ENCODE measurements at regions not wholly inside any gene's neighbourhood (a gene's known extent, or its start where the extent isn't known, plus 50 kb on each side); places are given as distances from the start of the nearest gene placed in this dataset.
"Not testable (repeated sequence)": the region's sequence is repeated elsewhere in the genome, so short reads cannot be mapped to it uniquely, and the experiment has no call there.

DNA sequence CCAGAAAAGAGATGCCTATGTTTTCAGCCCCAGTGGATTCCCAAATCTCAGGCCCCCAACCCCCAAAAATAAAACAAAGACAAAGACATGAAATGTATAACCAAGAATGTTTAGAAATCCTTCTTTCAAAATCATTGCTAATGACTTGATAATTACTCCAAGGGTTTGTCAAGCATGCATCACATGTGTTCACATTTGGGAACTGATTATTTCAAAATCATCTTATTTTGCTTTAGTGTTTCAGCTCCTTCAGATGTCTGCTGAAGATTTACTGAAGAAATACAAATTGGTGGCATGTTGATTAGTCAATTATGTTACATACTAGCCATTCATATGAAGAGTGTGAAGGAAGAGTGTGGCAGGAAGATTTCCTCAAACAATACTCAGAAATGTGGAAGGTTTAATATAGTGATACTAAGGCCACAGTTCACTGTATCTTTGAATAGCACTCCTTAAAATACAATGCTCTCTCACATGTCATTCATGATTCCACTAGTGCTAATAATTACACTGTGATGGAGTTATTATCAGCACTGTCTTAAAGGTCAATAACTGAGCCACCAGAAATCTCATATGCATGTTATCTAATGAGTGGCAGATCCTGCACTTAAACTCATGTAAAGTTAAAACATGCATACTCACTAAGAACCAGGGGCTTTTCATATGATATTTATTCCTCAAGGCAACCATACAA, 134.5 kb upstream of the TGFBR2 start:
- no peak for DNase-seq

DNA sequence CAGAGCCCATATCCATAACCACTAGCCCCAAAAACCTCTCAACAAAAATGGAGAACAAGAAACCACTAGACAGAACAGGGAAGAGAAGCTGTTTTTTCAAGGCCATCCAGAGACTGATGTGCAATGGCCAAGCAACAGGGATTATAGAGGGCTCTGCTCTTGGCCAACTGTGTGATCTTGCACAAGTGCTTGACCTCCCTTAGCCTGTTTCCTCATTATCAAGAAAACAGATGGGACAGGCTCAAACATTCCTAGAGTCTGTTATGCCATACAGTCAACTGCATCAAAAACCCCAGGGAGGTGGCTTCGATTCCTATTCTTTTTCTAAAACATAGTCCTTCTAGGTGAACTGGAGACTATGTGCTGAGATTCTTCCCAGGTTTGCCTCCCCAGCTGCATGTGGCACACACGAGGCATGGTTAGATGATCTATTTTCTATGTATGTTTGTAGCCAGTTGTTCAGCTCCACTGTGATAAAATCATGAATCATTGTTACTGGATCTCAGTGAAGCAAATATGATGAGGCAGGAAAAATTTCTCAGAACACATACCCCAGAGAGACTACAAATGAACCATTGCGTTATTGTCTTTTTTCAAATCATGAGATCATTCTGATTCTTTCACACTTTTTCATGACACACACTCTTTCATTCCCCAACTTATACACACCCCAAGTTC, 132.9 kb upstream of the TGFBR2 start:
- DNase-seq = no peak

- DNase-seq = no peak
Observed at GRCh38 chr3:30474371-30474770, 132.0 kb upstream of the TGFBR2 start.

DNA sequence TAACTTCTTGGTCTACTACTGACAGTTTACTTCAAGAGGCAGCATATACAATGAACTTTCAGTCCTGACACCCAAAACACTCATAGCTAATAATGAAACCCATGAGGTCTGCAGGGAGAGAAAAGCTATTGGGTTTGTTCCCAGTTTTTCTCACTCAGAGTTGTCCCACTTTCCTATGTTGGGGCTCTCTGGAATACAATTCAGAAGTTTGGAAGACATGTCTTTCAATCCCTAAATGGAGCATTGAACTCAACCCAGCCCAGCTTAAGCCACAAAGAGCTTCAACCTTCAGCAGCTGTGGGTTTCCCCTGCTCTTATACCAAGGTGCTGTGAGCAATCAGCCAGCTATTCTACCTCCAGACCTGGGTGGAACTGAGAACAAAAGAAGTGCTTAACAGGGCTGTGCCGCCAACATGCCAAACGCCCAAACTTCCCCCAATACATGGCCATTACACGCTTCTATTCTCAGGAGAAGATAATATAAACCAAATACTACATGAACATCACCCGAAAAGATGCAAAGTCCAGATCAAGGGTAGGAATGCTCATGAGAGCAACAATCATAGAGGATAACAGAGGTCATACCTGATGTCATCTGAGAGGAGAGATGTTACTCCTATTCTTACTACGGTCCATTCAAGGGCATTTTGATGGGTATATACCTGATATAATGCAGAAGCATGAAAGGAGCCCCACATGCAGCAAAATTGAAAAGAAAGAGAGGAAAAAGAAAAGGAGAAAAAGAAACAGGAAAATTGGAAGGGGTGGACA, 131.2 kb upstream of the TGFBR2 start:
- DNase-seq = no peak

DNA sequence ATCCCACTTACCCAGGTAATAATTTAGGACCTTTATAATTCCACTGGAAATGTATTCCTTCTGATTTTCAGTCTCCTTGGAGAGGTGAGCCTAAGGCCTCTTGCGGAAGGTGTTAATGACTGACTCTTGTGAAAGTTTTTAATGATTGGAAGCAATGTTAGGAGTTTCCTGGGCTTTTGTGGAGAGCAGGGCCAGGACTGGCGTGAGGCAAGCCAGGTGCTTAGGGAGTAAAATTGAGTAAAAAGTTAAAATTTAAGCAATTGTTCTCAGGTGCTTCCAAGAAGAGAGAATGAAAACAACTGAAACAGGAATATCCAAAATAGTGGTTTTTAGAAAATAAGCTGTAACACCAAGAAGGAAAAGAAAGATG, 130.6 kb upstream of the TGFBR2 start:
- no peak for DNase-seq

DNA sequence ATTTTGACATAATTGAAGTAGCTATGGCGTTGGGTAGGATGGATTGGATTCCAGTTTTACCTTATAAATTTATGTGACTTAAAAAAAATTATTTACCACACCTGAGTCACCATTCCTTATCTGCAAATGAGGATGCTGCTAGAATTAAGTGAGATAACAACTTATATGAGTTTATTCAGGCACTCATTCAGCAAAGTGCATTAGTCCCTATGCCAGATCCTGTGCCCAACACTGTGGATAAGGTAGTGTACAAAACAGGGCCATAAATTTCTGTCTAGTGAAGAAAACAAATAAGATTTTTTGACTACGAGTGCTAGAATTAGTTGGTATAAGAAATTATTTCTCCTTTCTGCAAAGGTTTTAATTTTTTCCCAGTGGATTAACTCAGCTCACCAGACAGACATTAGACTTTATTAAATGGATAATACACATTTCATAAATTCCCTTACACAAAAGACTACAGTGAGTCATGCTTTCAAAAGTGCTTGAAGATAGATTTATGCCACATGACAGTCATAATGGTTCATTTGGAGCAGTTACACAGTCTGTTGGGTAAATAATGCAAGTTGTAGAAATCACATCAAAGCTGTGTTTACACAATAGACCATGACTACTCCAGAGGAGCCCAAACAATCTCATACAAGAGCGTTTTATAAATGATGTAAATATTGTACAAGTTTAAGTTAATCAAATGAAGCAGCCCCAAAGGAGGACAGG, 129.9 kb upstream of the TGFBR2 start:
- no peak for DNase-seq

DNA sequence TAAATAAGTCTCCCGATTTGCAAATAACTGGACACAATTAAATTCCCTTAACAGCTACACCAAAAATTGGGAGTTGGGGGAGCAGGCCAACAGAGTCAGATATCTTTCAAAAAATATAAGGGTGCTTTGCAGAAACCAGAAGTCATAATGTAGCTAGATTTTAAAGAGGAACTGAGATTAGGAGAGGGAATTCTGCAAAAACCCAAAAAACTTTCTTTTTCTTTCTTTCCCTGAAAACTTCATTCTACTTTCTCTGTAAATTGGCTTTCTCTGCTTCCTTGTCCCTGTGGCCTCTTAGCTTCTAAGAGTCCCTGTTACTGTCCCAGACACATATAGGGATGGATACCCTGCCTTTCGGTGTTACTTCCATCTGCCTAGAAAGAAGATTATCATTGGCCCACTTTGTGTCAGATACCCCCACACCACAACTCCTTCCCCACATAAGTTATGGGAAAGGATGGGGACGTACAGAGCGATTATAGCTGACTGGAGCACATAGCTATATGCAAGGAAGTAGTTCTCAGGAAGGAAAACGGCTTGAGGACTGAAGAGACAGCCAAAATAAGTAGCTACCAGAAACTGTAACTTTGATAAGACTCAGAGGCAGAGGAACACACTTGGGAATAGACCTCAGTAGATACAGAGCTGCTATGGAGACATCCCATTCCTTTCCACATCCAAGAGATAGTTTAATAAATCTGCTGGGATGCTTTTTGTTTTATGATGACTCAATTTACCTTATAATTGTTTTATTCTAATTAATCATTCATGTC, 129.1 kb upstream of the TGFBR2 start:
- DNase-seq = no peak

GRCh38 chr3:30479737-30480136, 126.7 kb upstream of the TGFBR2 start:
- DNase-seq = not testable (repeated sequence)

DNA sequence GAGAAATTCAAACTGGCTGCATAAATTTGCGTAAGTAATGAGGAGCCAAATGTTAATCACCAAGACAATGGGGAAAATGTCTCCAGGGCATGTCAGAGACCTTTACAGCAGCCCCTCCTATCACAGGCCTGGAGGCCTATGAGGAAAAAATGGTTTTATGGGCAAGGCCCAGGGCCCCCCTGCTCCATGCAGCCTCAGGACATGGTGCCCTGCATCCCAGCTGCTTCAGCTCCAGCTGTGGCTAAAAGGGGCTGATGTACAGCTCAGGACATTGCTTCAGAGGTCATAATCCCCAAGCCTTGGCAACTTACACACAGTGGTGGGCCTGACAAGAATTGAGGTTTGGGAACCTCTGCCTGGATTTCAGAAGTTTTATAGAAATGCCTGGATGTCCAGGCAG, 126.2 kb upstream of the TGFBR2 start:
- DNase-seq = not testable (repeated sequence)

DNA sequence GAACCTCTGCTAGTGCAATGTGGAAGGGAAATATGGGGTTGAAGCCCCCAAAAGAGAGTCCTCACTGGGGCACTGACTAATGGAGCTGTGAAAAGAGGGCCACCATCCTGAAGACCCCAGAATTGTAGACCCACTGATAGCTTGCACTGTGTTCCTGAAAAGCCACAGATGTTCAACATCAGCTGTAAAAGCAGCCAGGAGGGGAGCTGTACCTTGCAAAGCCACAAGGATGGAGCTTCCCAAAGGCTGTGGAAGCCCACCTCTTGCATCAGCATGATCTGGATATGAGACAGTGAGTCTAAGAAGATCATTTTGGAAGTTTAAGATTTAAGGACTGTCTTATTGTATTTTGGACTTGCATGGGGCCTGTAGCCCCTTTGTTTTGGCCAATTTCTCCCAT, 125.8 kb upstream of the TGFBR2 start:
- DNase-seq = no peak

DNA sequence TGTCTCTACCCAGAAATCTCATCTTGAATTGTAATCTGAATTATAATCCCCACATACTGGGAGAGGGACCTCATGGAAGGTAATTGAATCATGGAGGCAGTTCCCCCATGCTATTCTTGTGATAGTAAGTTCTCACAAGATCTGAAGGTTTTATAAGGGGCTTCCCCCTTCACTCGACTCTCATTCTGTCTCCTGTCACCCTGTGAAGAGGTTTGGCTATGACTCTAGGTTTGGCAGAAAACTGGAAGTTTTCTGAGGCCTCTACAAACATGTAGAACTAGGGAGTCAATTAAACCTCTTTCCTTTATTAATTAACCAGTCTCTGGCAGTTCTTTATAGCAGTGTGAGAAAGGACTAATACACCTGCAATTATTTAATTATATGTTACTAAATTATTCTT, 125.2 kb upstream of the TGFBR2 start:
- DNase-seq = no peak

- DNase-seq = not testable (repeated sequence)
Observed at GRCh38 chr3:30484229-30484628, 122.2 kb upstream of the TGFBR2 start.

GRCh38 chr3:30486368-30486767, 120.0 kb upstream of the TGFBR2 start:
- no peak for DNase-seq

DNA sequence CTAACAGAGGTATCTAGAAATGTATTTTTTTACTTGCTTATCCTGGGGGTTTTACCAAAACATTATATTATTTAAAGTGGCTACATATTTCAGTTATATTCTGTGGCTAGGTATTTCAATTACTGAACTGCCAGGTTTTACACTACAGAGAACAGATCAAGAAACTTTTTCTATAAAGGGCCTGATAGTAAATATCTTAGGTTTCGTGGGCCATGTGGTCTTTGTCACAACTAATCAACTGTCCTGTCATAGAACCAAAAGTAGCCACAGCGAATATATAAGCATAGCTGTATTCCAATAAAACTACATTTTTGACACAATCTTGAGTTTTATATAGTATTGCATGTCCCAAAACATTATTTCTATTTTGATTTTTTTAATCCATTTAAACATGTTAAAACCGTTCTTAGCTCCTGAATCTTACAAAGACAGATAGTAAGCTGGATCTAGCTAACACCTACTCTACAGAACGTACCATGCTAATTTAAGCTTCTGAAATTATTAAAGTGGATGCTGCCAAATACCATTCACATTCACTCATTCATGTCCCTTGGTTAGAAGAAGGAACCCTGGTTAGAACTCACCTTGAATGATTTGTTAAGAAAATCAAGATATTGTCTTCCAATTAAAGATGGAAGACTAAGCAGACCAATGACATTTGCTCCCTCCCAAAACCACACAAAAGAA, 118.2 kb upstream of the TGFBR2 start:
- DNase-seq = no peak

DNA sequence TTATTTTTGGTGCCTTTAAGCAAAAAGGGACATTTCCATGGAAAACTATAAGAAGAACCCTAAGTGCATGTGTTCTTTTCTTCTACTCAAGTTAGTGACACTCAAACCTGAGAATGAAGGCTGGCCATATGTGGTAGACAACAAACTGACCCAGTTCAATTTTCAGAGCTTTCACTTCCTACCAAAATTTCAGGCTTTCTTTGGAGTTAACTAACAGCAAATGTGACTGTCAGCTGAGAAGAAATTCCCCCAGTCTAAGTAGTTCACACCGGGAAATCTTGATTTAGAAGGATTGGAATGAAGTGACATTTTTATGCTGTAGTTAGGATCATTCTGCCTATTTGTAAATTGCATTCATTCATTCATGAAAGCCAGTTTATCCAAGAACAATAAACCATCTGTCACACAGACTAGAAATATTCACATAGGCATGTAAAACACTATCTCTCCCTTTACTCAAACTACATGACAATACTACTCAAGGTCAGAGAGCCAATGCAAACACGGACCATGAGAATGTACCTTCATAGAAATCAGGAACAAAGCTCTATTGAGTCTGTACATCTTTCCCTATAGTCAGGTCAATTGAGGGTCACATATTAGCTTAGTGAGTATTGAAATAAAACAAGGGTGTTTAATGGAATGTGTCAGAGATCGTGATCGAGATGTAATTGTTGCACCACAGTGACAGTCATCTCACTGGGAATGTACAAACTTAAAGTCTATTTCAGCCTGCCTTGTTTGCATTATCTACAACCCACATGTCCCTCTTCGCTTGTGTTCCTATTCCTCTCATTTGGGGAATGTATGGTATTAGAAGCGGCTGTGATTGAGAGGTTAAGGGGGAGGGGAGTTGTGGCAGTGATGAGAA, 113.8 kb upstream of the TGFBR2 start:
- DNase-seq = no peak

- no peak for DNase-seq
Observed at GRCh38 chr3:30493911-30494311, 112.5 kb upstream of the TGFBR2 start.

GRCh38 chr3:30495172-30496065, 111.0 kb upstream of the TGFBR2 start:
- DNase-seq = peak; percentile 68

- DNase-seq = peak; percentile 82
Observed at GRCh38 chr3:30496066-30496966, 110.1 kb upstream of the TGFBR2 start.

Data from tongue (tissue), 1 donor.